Loucy (cell line): ENCODE measurements at regions not wholly inside any gene's neighbourhood (a gene's known extent, or its start where the extent isn't known, plus 50 kb on each side); places are given as distances from the start of the nearest gene placed in this dataset.

Experiments used
- H2AFZ ChIP-seq: fragments of 200-600 bp; sonication (generic); 2 replicates; pipeline ENCODE4 v1.6.0; 2016; ENCODE audit warnings: antibody characterized with exemption, mild to moderate bottlenecking, low read length, moderate library complexity
- H3F3A ChIP-seq: fragments of 200-600 bp; 2 replicates; pipeline ENCODE4 v1.6.0; 2016; ENCODE audit warnings: antibody characterized with exemption, low read depth, mild to moderate bottlenecking
- H3K27me3 ChIP-seq: fragments of 200-600 bp; sonication (generic); 2 replicates; pipeline ENCODE4 v1.6.1; 2014; ENCODE audit warnings: low read length, mild to moderate bottlenecking; ENCODE audit not compliant: insufficient read depth, poor library complexity, severe bottlenecking
- H3K36me3 ChIP-seq: fragments of 200-600 bp; sonication (generic); 2 replicates; pipeline ENCODE4 v1.6.1; 2016; ENCODE audit warnings: low read length; ENCODE audit not compliant: insufficient read depth
- H3K4me1 ChIP-seq: fragments of 200-600 bp; sonication (generic); 2 replicates; pipeline ENCODE4 v1.5.1; 2014; ENCODE audit warnings: low read length, mild to moderate bottlenecking; ENCODE audit not compliant: insufficient read depth, poor library complexity, severe bottlenecking
- H3K4me2 ChIP-seq: fragments of 200-600 bp; sonication (generic); 2 replicates; pipeline ENCODE4 v1.6.0; 2014; ENCODE audit warnings: antibody characterized with exemption, low read length, low read depth, mild to moderate bottlenecking; ENCODE audit not compliant: poor library complexity, severe bottlenecking
- H3K4me3 ChIP-seq: fragments of 200-600 bp; sonication (generic); 2 replicates; pipeline ENCODE4 v1.5.1; 2014; ENCODE audit warnings: low read length, mild to moderate bottlenecking, mixed read lengths; ENCODE audit not compliant: poor library complexity, severe bottlenecking
- H3K79me2 ChIP-seq: fragments of 200-600 bp; sonication (generic); 2 replicates; pipeline ENCODE4 v1.6.1; 2014; ENCODE audit warnings: low read length; ENCODE audit not compliant: insufficient read depth
- H3K9ac ChIP-seq: fragments of 200-600 bp; sonication (generic); 2 replicates; pipeline ENCODE4 v1.6.0; 2014; ENCODE audit warnings: mild to moderate bottlenecking, low read depth, low read length, moderate library complexity; ENCODE audit not compliant: poor library complexity, severe bottlenecking
- H3K9me2 ChIP-seq: fragments of 200-600 bp; sonication (generic); replicated peaks from 2 replicates; pipeline ENCODE4 v1.6.1; 2016; ENCODE audit warnings: low read depth, low read length, mixed read lengths
- H3K9me3 ChIP-seq: fragments of 200-600 bp; sonication (generic); 2 replicates; pipeline ENCODE4 v1.6.1; 2014; ENCODE audit warnings: mild to moderate bottlenecking, antibody characterized with exemption, low read length, low read depth; ENCODE audit not compliant: insufficient read depth
- H4K20me1 ChIP-seq: fragments of 200-600 bp; sonication (generic); 2 replicates; pipeline ENCODE4 v1.6.0; 2014; ENCODE audit warnings: antibody characterized with exemption, low read length, mild to moderate bottlenecking; ENCODE audit not compliant: insufficient read depth, poor library complexity, severe bottlenecking
- EZH2phosphoT487 ChIP-seq: fragments of 200-600 bp; IDR thresholded peaks from 2 replicates; pipeline ENCODE4 v1.6.1; 2018; ENCODE audit warnings: antibody characterized with exemption, mild to moderate bottlenecking, moderate library complexity, borderline replicate concordance
- TF ChIP-seq, protein P1 (sequence below): fragments of 200-600 bp; sonication (generic); conservative IDR thresholded peaks from 2 replicates; pipeline ENCODE4 v1.5.1; 2014; ENCODE audit warnings: mild to moderate bottlenecking, antibody characterized with exemption, low read length

DNA sequence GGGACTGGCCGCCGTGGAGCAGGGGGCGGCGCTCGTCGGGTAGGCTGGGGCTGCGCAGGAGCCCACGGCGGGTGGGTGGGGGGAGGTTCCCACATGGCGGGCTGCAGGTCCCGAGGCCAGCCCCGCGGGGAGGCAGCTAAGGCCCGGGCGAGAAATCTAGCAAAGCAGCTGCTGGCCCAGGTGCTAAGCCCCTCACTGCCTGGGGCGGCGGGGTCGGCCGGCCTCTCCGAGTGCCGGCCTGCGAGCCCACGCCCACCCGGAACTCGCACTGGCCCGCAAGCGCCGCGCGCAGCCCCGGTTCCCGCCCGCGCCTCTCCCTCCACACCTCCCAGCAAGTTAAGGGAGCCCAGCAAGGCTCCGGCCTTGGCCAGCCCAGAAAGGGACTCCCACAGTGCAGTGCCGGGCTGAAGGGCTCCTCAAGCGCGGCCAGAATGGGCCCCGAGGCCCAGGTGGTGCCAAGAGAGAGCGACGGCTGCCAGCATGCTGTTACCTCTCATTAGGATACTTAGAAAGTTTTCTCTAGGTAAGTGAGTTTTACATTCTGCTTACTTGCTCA lies 1463.5 kb upstream of the MIR17HG start:
- no peak for TF ChIP-seq EZH2phosphoT487
- Histone ChIP-seq H3K9ac (no peak overlapping the region), H3K27me3 (no peaks in the 10 kb centered on the region), H3K4me1 (no peaks in the 10 kb centered on the region), H3K4me2 (no peak overlapping the region), H3K4me3 (no peak overlapping the region), H4K20me1 (no peaks in the 10 kb centered on the region), H3F3A (no peaks in the 10 kb centered on the region), H2AFZ (no peak overlapping the region), H3K79me2 (no peaks in the 10 kb centered on the region), H3K9me2 (no peaks in the 10 kb centered on the region), H3K36me3 (no peaks in the 10 kb centered on the region), H3K9me3 (no peaks in the 10 kb centered on the region)

DNA sequence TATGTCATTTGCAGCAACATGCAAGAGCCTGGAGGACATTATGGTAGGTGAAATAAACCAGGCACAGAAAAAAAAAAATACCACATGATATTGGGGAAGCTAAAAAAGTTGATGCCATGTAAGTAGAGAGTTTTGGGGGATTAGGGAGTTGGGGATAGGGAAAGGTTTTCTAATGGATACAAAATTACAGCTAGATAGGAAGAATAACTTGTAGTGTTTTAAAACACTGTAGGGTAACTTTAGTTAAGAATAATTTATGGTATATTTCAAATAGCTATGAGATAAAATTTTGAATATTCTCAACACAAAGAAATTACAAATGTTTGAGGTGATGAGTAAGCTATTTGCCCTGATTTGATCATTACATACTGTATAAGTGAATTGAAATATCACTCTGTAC lies 1456.7 kb upstream of the MIR17HG start:
- TF ChIP-seq, protein P1, sequence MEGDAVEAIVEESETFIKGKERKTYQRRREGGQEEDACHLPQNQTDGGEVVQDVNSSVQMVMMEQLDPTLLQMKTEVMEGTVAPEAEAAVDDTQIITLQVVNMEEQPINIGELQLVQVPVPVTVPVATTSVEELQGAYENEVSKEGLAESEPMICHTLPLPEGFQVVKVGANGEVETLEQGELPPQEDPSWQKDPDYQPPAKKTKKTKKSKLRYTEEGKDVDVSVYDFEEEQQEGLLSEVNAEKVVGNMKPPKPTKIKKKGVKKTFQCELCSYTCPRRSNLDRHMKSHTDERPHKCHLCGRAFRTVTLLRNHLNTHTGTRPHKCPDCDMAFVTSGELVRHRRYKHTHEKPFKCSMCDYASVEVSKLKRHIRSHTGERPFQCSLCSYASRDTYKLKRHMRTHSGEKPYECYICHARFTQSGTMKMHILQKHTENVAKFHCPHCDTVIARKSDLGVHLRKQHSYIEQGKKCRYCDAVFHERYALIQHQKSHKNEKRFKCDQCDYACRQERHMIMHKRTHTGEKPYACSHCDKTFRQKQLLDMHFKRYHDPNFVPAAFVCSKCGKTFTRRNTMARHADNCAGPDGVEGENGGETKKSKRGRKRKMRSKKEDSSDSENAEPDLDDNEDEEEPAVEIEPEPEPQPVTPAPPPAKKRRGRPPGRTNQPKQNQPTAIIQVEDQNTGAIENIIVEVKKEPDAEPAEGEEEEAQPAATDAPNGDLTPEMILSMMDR = no peak
- no peak for TF ChIP-seq EZH2phosphoT487
- no peaks in the 10 kb centered on the region for H3K4me1 ChIP-seq
- no peak overlapping the region for H3K4me2 ChIP-seq
- H3F3A ChIP-seq = no peaks in the 10 kb centered on the region
- H3K4me3 ChIP-seq = no peak overlapping the region
- no peak overlapping the region for H2AFZ ChIP-seq
- no peaks in the 10 kb centered on the region for H3K9me3 ChIP-seq
- no peaks in the 10 kb centered on the region for H3K9me2 ChIP-seq
- H3K9ac ChIP-seq = no peak overlapping the region
- H3K79me2 ChIP-seq = no peaks in the 10 kb centered on the region
- no peaks in the 10 kb centered on the region for H3K27me3 ChIP-seq
- H3K36me3 ChIP-seq = no peaks in the 10 kb centered on the region
- no peaks in the 10 kb centered on the region for H4K20me1 ChIP-seq

DNA sequence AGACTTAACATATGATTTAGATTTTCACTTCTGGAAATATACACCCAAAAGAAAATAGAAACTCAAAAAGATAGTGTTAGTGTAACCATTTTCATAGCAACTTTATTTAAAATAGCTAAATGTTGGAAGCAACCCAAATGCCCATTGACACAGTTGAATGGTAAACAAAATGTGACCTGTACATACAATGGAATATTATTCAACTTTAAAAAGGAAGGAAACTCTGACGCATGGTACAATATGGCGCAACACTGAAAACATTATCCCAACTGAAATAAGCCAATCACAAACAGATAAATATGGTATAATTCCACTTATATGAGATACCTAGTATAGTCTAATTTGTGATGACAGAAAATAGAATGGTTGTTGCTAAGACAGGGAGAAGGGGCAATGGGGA lies 1456.1 kb upstream of the MIR17HG start:
- Histone ChIP-seq H2AFZ (no peak overlapping the region), H3K4me3 (no peak overlapping the region), H3K4me1 (no peaks in the 10 kb centered on the region), H3K9ac (no peak overlapping the region), H3K9me3 (no peaks in the 10 kb centered on the region), H3K79me2 (no peaks in the 10 kb centered on the region), H3F3A (no peaks in the 10 kb centered on the region), H3K4me2 (no peak overlapping the region), H4K20me1 (no peaks in the 10 kb centered on the region), H3K27me3 (no peaks in the 10 kb centered on the region), H3K36me3 (no peaks in the 10 kb centered on the region), H3K9me2 (no peaks in the 10 kb centered on the region)
- TF ChIP-seq EZH2phosphoT487 = no peak
- TF ChIP-seq, protein P1 = no peak

DNA sequence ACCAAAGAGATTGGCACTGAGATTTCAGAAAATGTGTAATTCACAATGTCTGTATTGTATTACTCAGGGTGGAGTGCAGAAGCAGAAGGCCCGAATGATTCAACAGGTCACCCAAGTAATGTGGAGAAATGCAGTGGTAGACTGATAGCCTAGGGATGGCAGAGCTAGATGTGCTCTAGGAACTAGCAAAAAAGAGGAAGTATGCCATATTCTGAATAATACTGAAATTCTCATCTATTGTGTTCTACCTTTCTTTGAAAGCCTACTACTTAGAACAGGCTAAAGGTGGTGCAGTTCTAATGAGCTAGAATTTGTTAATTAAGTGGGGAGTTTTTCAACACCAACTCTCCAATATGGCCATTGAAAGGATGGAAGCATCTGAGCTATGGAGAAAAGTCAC lies 1449.8 kb upstream of the MIR17HG start:
- TF ChIP-seq, protein P1 = no peak
- no peak for TF ChIP-seq EZH2phosphoT487
- Histone ChIP-seq H3K9me2 (no peaks in the 10 kb centered on the region), H3K36me3 (no peaks in the 10 kb centered on the region), H3K79me2 (no peaks in the 10 kb centered on the region), H3K27me3 (no peaks in the 10 kb centered on the region), H3F3A (no peaks in the 10 kb centered on the region), H3K4me3 (no peak overlapping the region), H3K9me3 (no peaks in the 10 kb centered on the region), H4K20me1 (no peaks in the 10 kb centered on the region), H2AFZ (no peak overlapping the region), H3K4me1 (no peaks in the 10 kb centered on the region), H3K9ac (no peak overlapping the region), H3K4me2 (no peak overlapping the region)
